Trophoblast cell (in vitro differentiated cells and primary cell): ENCODE measurements at regions not wholly inside any gene's neighbourhood (a gene's known extent, or its start where the extent isn't known, plus 50 kb on each side); places are given as distances from the start of the nearest gene placed in this dataset.
A peak's percentile ranks its signal among the peaks of the same experiment; 100 is the strongest.

Source experiments
- DNase-seq, 2 donors: peaks; one replicate each; pipeline ENCODE4 v3.0.0-alpha.2; 2016
- H2AFZ ChIP-seq: 2 replicates; pipeline ENCODE4 v1.6.1; 2013; ENCODE audit warnings: low read length, moderate library complexity, mild to moderate bottlenecking; ENCODE audit not compliant: insufficient read depth, poor library complexity
- H2AK5ac ChIP-seq: 2 replicates; pipeline ENCODE4 v1.6.1; 2013; ENCODE audit warnings: mild to moderate bottlenecking, low read length
- H2BK120ac ChIP-seq: 2 replicates; pipeline ENCODE4 v1.6.1; 2013; ENCODE audit warnings: low read length, mild to moderate bottlenecking, moderate library complexity; ENCODE audit not compliant: insufficient read depth, poor library complexity
- H2BK12ac ChIP-seq: 2 replicates; pipeline ENCODE4 v1.6.1; 2013; ENCODE audit warnings: mild to moderate bottlenecking, low read length, moderate library complexity
- H2BK5ac ChIP-seq: 2 replicates; pipeline ENCODE4 v1.6.1; 2013; ENCODE audit warnings: low read length, low read depth, moderate library complexity, mild to moderate bottlenecking; ENCODE audit not compliant: poor library complexity
- H3K14ac ChIP-seq: 2 replicates; pipeline ENCODE4 v1.6.1; 2013; ENCODE audit warnings: mild to moderate bottlenecking, low read length
- H3K18ac ChIP-seq: 2 replicates; pipeline ENCODE4 v1.6.1; 2013; ENCODE audit warnings: mild to moderate bottlenecking, low read length
- H3K23ac ChIP-seq: 2 replicates; pipeline ENCODE4 v1.6.1; 2013; ENCODE audit warnings: low read length
- H3K27ac ChIP-seq: 2 replicates; pipeline ENCODE4 v1.5.1; 2013; ENCODE audit warnings: low read depth, mild to moderate bottlenecking, inconsistent platforms, low read length, moderate library complexity
- H3K27me3 ChIP-seq: 2 replicates; pipeline ENCODE4 v1.6.1; 2013; ENCODE audit warnings: inconsistent platforms, mild to moderate bottlenecking, low read length, moderate library complexity; ENCODE audit not compliant: insufficient read depth
- H3K36me3 ChIP-seq, 2 experiments: 1 replicate in 1 of 2; 2 replicates in 1 of 2; pipeline ENCODE4 v1.6.1; 2013; ENCODE audit warnings: low read length in 2 of 2, mild to moderate bottlenecking in 2 of 2, moderate library complexity in 1 of 2; ENCODE audit not compliant: insufficient read depth in 2 of 2, control insufficient read depth in 1 of 2
- H3K4ac ChIP-seq: 2 replicates; pipeline ENCODE4 v1.6.1; 2013; ENCODE audit warnings: low read depth, mild to moderate bottlenecking, low read length, moderate library complexity
- H3K4me1 ChIP-seq, 2 experiments: 1 replicate in 1 of 2; 2 replicates in 1 of 2; pipeline ENCODE4 v1.6.1; 2013; ENCODE audit warnings: low read length in 2 of 2, mild to moderate bottlenecking in 2 of 2, moderate library complexity in 1 of 2; ENCODE audit not compliant: insufficient read depth in 2 of 2, control insufficient read depth in 1 of 2
- H3K4me2 ChIP-seq: 2 replicates; pipeline ENCODE4 v1.6.1; 2013; ENCODE audit warnings: inconsistent platforms, mild to moderate bottlenecking, low read length, moderate library complexity
- H3K4me3 ChIP-seq: 2 replicates; pipeline ENCODE4 v1.5.1; 2013; ENCODE audit warnings: mild to moderate bottlenecking, low read depth, low read length, inconsistent platforms
- H3K79me1 ChIP-seq: one replicate; pipeline ENCODE4 v1.6.1; 2013; ENCODE audit warnings: low read length
- H3K79me2 ChIP-seq: 2 replicates; pipeline ENCODE4 v1.6.1; 2013; ENCODE audit warnings: low read length, mild to moderate bottlenecking; ENCODE audit not compliant: control insufficient read depth, insufficient read depth, poor library complexity
- H3K9ac ChIP-seq: 2 replicates; pipeline ENCODE4 v1.6.1; 2013; ENCODE audit warnings: mild to moderate bottlenecking, low read length
- H3K9me3 ChIP-seq: 2 replicates; pipeline ENCODE4 v1.6.1; 2013; ENCODE audit warnings: low read depth, mild to moderate bottlenecking, control low read depth, inconsistent platforms, low read length; ENCODE audit not compliant: insufficient read depth
- H4K12ac ChIP-seq: 2 replicates; pipeline ENCODE4 v1.6.1; 2013; ENCODE audit warnings: low read depth, mild to moderate bottlenecking, low read length, moderate library complexity
- H4K8ac ChIP-seq: 2 replicates; pipeline ENCODE4 v1.6.1; 2013; ENCODE audit warnings: low read depth, mild to moderate bottlenecking, low read length, moderate library complexity
- H4K91ac ChIP-seq: one replicate; pipeline ENCODE4 v1.6.1; 2013; ENCODE audit warnings: low read depth, mild to moderate bottlenecking, low read length, moderate library complexity
- WGBS: extraction: QIAGEN DNeasy Blood & Tissue Kit; methylation state at CpG from one replicate; pipeline ENCODE4 v1.1.7; 2013; ENCODE audit warnings: missing lambda C conversion rate; ENCODE audit not compliant: insufficient read length, insufficient coverage; ENCODE audit errors: extremely low coverage; 5-methylcytosine and 5-hydroxymethylcytosine counted together

DNA sequence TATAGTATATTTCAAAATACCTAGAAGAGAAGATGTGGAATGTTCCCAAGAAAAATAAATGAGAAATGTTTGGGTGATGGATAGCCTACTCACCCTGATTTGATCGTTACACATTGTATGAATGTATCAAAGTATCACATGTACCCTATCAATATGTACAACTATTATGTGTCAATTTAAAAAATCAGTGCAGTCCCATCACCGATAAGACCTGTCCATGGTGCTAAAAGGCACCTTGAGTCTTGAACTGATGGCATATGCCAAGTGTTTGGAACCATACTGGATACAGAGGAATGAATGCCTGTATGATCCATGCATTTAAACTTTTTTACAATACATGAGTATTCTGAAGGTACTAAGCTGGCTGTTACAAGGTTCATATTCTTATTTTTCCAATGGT is 50.2 kb upstream of the ZNF835 start:
- peaks cover 13% of the 10 kb centered on the region for H3K9me3 ChIP-seq

More for the DNA sequence above, 50.2 kb upstream of the ZNF835 start:
- Histone ChIP-seq H3K4me2 (no peak overlapping the region), H2BK12ac (no peak overlapping the region), H3K27ac (no peak overlapping the region), H3K4me1 (no peaks in the 10 kb centered on the region), H4K91ac (no peak overlapping the region), H2AK5ac (no peak overlapping the region), H3K18ac (no peak overlapping the region), H3K79me1 (no peaks in the 10 kb centered on the region), H4K8ac (no peak overlapping the region), H2BK5ac (no peak overlapping the region), H3K36me3 (no peaks in the 10 kb centered on the region), H2BK120ac (no peak overlapping the region), H4K12ac (no peak overlapping the region), H3K27me3 (no peaks in the 10 kb centered on the region), H3K79me2 (no peaks in the 10 kb centered on the region), H3K14ac (no peak overlapping the region), H3K4ac (no peak overlapping the region), H3K4me3 (no peak overlapping the region), H2AFZ (no peak overlapping the region), H3K9ac (no peak overlapping the region), H3K23ac (no peak overlapping the region)
- WGBS = no CpG with 5 or more reads among the region's 2 CpGs
- peak in 1 of 2 donors; percentile 5 for DNase-seq
